ENCODE measurements at regions not wholly inside any gene's neighbourhood (a gene's known extent, or its start where the extent isn't known, plus 50 kb on each side); places are given as distances from the start of the nearest gene placed in this dataset.
A peak's percentile ranks its signal among the peaks of the same experiment; 100 is the strongest.

DNA sequence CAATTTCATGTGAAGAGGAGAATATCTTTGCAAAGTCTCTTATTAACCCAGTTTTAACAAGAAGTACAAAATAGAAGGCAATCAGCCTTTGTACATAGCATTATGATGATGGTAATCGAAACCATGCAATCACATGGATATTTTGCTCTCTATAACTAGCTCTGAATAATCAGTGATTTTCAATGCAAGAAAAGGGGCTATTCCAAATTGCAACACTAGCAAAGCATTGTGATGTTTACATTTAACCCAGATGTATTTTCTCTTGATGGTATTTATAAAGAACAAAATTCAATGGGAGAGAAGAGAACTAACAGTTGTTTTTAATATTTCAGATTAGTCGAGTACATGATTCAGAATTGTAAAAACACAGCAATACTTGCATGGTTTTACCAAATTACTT, 437.5 kb upstream of the DMAC1 start:
- TF ChIP-seq, protein P1, sequence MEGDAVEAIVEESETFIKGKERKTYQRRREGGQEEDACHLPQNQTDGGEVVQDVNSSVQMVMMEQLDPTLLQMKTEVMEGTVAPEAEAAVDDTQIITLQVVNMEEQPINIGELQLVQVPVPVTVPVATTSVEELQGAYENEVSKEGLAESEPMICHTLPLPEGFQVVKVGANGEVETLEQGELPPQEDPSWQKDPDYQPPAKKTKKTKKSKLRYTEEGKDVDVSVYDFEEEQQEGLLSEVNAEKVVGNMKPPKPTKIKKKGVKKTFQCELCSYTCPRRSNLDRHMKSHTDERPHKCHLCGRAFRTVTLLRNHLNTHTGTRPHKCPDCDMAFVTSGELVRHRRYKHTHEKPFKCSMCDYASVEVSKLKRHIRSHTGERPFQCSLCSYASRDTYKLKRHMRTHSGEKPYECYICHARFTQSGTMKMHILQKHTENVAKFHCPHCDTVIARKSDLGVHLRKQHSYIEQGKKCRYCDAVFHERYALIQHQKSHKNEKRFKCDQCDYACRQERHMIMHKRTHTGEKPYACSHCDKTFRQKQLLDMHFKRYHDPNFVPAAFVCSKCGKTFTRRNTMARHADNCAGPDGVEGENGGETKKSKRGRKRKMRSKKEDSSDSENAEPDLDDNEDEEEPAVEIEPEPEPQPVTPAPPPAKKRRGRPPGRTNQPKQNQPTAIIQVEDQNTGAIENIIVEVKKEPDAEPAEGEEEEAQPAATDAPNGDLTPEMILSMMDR (IDR thresholded peaks at IDR 0.05; ENCODE audit: insufficient read depth, low read depth, low read length), result no peak
- CTCF ChIA-PET, result no interaction called here
- H3K27me3 ChIP-seq (ENCODE audit: control insufficient read depth, insufficient read depth, low read length), result no peaks in the 10 kb centered on the region
- no peak overlapping the region for H3K4me3 ChIP-seq (ENCODE audit: low read depth, low read length)
- no peak for DNase-seq (ENCODE audit: low read depth)
- no peaks in the 10 kb centered on the region for H3K36me3 ChIP-seq (ENCODE audit: control insufficient read depth, insufficient read depth, low read length)
- POLR2A ChIA-PET, result no interaction called here

DNA sequence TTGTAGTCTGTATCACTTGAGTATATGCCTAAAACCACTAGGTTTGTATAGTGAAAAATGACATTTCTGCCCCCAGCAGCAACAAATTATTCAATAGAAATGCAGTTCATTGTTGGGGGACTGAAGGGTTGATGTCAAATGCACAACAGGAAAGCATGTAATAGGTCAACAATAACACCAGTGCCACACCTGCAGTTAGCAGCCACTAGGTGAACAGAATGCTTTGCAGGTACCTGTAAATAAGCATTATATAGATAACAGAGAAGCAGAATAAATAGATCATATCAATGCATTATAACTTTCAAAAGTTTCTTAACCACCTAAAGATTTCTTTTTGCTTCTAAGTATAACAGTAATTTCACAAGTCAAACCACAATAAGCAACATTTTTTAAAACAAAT, 435.9 kb upstream of the DMAC1 start:
- Histone ChIP-seq H3K4me3 (ENCODE audit: low read depth, low read length) (no peak overlapping the region), H3K27me3 (ENCODE audit: control insufficient read depth, insufficient read depth, low read length) (no peaks in the 10 kb centered on the region), H3K36me3 (ENCODE audit: control insufficient read depth, insufficient read depth, low read length) (no peaks in the 10 kb centered on the region)
- ChIA-PET CTCF (no interaction called here), POLR2A (no interaction called here)
- TF ChIP-seq, protein P1 (IDR thresholded peaks at IDR 0.05; ENCODE audit: insufficient read depth, low read depth, low read length), result no peak
- no peak for DNase-seq (ENCODE audit: low read depth)

DNA sequence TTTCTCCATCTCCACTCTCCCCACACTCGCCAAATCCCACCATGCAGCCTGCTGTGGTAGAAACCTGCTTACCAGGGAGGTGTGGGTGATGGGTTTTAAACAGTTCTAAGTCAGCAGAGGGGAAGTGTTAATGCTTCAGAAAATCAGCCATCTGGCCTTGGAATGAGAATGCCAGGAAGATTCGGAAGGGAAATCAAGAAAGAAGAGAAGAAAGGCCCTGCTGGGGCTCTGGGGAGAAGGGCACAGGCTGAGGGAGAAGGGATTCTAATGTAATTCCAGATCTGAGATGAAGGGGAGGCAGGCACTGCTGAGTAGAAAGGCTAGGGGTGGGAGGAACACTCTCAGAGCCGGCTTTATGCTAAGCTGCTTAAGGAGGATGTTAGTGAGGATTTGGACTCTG, 434.7 kb upstream of the DMAC1 start:
- Histone ChIP-seq H3K27me3 (ENCODE audit: control insufficient read depth, insufficient read depth, low read length) (no peaks in the 10 kb centered on the region), H3K36me3 (ENCODE audit: control insufficient read depth, insufficient read depth, low read length) (no peaks in the 10 kb centered on the region), H3K4me3 (ENCODE audit: low read depth, low read length) (no peak overlapping the region)
- no peak for DNase-seq (ENCODE audit: low read depth)
- TF ChIP-seq, protein P1 (IDR thresholded peaks at IDR 0.05; ENCODE audit: insufficient read depth, low read depth, low read length), result no peak
- CTCF ChIA-PET, result no interaction called here
- POLR2A ChIA-PET, result no interaction called here

DNA sequence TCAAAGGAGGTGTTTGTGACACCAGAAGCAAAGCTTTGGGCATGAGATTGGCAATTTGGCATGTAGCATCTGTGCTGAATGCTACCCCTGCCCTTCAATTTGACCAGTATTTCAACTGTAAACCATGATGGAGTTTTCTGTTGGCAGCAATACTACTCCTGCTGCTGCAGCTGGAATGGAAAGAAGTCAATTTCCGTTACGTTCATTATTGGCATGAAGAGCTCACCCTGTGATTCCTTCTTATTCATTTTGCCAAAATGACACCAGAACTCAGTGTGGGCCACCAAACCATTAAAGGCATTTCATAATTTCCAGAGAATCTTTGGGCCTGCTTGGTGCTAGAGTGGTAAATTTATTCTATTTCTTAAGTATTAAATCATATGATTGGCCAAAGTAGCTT, 433.1 kb upstream of the DMAC1 start:
- H3K4me3 ChIP-seq (ENCODE audit: low read depth, low read length), result no peak overlapping the region
- CTCF ChIA-PET, result interaction anchor here (0.6 kb wide), 1 partner anchor 185 kb away, joined by 3 read pairs; no protein-coding TSS in a partner anchor
- no peaks in the 10 kb centered on the region for H3K36me3 ChIP-seq (ENCODE audit: control insufficient read depth, insufficient read depth, low read length)
- DNase-seq (ENCODE audit: low read depth), result no peak
- TF ChIP-seq, protein P1 (IDR thresholded peaks at IDR 0.05; ENCODE audit: insufficient read depth, low read depth, low read length), result no peak
- POLR2A ChIA-PET, result no interaction called here
- H3K27me3 ChIP-seq (ENCODE audit: control insufficient read depth, insufficient read depth, low read length), result no peaks in the 10 kb centered on the region

DNA sequence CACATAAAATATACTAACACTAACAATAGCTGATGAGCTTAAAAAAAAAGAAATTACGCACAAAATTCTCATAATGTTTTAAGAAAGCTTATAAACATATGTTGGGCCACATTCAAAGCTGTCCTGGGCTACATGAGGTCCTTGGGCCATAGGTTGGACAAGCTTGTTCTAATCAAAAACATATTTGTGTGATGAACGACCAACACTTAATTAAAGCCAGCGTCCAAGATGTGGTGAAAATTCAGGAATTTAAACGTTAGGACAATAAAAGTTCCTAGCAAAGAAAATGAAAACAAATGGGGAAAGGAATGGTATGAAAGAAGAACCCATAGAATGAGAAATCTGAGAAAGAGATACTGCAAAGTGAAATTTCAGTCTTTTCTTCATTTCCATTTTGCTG, 429.6 kb upstream of the DMAC1 start:
- POLR2A ChIA-PET, result no interaction called here
- CTCF ChIA-PET, result no interaction called here
- H3K27me3 ChIP-seq (ENCODE audit: control insufficient read depth, insufficient read depth, low read length), result no peaks in the 10 kb centered on the region
- DNase-seq (ENCODE audit: low read depth), result peak; percentile 27
- TF ChIP-seq, protein P1 (IDR thresholded peaks at IDR 0.05; ENCODE audit: insufficient read depth, low read depth, low read length), result no peak
- H3K36me3 ChIP-seq (ENCODE audit: control insufficient read depth, insufficient read depth, low read length), result no peaks in the 10 kb centered on the region
- no peak overlapping the region for H3K4me3 ChIP-seq (ENCODE audit: low read depth, low read length)

Measured in BJ (cell line).